GM19397 (cell line): ENCODE measurements at regions not wholly inside any gene's neighbourhood (a gene's known extent, or its start where the extent isn't known, plus 50 kb on each side); places are given as distances from the start of the nearest gene placed in this dataset.

Source experiments
- ATAC-seq: cut with Tn5 transposase; IDR thresholded peaks from one replicate; pipeline ENCODE4 v1.9.1; 2021; ENCODE audit warnings: mild to moderate bottlenecking, moderate library complexity; ENCODE audit not compliant: unreplicated experiment

- ATAC-seq = no peak
Observed at GRCh38 chr6:33952016-33952415, 148.2 kb upstream of the MLN start.

- no peak for ATAC-seq
Observed at GRCh38 chr6:33950891-33951889, 147.4 kb upstream of the MLN start.

- no peak for ATAC-seq
Observed at GRCh38 chr6:33950472-33950881, 146.7 kb upstream of the MLN start.

- no peak for ATAC-seq
Observed at GRCh38 chr6:33949877-33950435, 146.2 kb upstream of the MLN start.

GRCh38 chr6:33949111-33949510 lies 145.3 kb upstream of the MLN start:
- ATAC-seq = no peak

- no peak for ATAC-seq
Observed at GRCh38 chr6:33947916-33948594, 144.3 kb upstream of the MLN start.

GRCh38 chr6:33947047-33947446 lies 143.2 kb upstream of the MLN start:
- ATAC-seq = no peak

GRCh38 chr6:33945931-33946330 lies 142.1 kb upstream of the MLN start:
- ATAC-seq = no peak

GRCh38 chr6:33944686-33945411 lies 141.0 kb upstream of the MLN start:
- no peak for ATAC-seq

GRCh38 chr6:33936886-33937285 lies 133.1 kb upstream of the MLN start:
- no peak for ATAC-seq

GRCh38 chr6:33935439-33936080 lies 131.8 kb upstream of the MLN start:
- ATAC-seq = no peak

GRCh38 chr6:33934731-33935270 lies 131.0 kb upstream of the MLN start:
- no peak for ATAC-seq

- no peak for ATAC-seq
Observed at GRCh38 chr6:33933101-33933500, 129.3 kb upstream of the MLN start.

GRCh38 chr6:33931799-33932198 lies 128.0 kb upstream of the MLN start:
- ATAC-seq = no peak

- ATAC-seq = no peak
Observed at GRCh38 chr6:33929575-33930288, 125.9 kb upstream of the MLN start.

GRCh38 chr6:33927616-33928015 lies 123.8 kb upstream of the MLN start:
- no peak for ATAC-seq

- no peak for ATAC-seq
Observed at GRCh38 chr6:33927112-33927511, 123.3 kb upstream of the MLN start.

- ATAC-seq = no peak
Observed at GRCh38 chr6:33926451-33926850, 122.6 kb upstream of the MLN start.

- ATAC-seq = no peak
Observed at GRCh38 chr6:33925936-33926335, 122.1 kb upstream of the MLN start.

GRCh38 chr6:33925210-33925609 lies 121.4 kb upstream of the MLN start:
- no peak for ATAC-seq
